Retinal pigment epithelial cell (primary cell): ENCODE measurements at regions not wholly inside any gene's neighbourhood (a gene's known extent, or its start where the extent isn't known, plus 50 kb on each side); places are given as distances from the start of the nearest gene placed in this dataset.

Source experiments
- DNase-seq: peaks from one replicate; pipeline ENCODE4 v3.0.0-alpha.2; 2010; ENCODE audit warnings: low read depth
- H3K4me3 ChIP-seq: 2 replicates; pipeline ENCODE4 v1.5.1; 2011; ENCODE audit warnings: mild to moderate bottlenecking, low read length, control low read depth, moderate library complexity
- CTCF ChIP-seq: conservative IDR thresholded peaks from 2 replicates; pipeline ENCODE4 v1.5.1; 2011; ENCODE audit warnings: low read depth, low read length, control low read depth, inconsistent platforms

GRCh38 chr3:139281522-139282196, 62.2 kb upstream of the MRPS22 start:
- no peak for TF ChIP-seq CTCF
- DNase-seq, result no peak
- no peak overlapping the region for H3K4me3 ChIP-seq

- DNase-seq, result no peak
- no peak for TF ChIP-seq CTCF
- no peak overlapping the region for H3K4me3 ChIP-seq
Observed at GRCh38 chr3:139283301-139283700, 60.5 kb upstream of the MRPS22 start.

- DNase-seq, result no peak
- H3K4me3 ChIP-seq, result no peak overlapping the region
- no peak for TF ChIP-seq CTCF
Observed at GRCh38 chr3:139284221-139284620, 59.6 kb upstream of the MRPS22 start.

GRCh38 chr3:139285691-139286090, 58.1 kb upstream of the MRPS22 start:
- TF ChIP-seq CTCF, result no peak
- DNase-seq, result no peak
- H3K4me3 ChIP-seq, result no peak overlapping the region

GRCh38 chr3:139286241-139286640, 57.6 kb upstream of the MRPS22 start:
- no peak for DNase-seq
- H3K4me3 ChIP-seq, result no peak overlapping the region
- no peak for TF ChIP-seq CTCF

- no peak for DNase-seq
- TF ChIP-seq CTCF, result no peak
Observed at GRCh38 chr3:139286825-139287224, 57.0 kb upstream of the MRPS22 start.

GRCh38 chr3:139287557-139287956, 56.3 kb upstream of the MRPS22 start:
- no peak for DNase-seq
- no peak overlapping the region for H3K4me3 ChIP-seq
- TF ChIP-seq CTCF, result no peak

More at GRCh38 chr3:139286825-139287224, 57.0 kb upstream of the MRPS22 start:
- H3K4me3 ChIP-seq, result no peak overlapping the region
